ENCODE measurements at regions not wholly inside any gene's neighbourhood (a gene's known extent, or its start where the extent isn't known, plus 50 kb on each side); places are given as distances from the start of the nearest gene placed in this dataset.

DNA sequence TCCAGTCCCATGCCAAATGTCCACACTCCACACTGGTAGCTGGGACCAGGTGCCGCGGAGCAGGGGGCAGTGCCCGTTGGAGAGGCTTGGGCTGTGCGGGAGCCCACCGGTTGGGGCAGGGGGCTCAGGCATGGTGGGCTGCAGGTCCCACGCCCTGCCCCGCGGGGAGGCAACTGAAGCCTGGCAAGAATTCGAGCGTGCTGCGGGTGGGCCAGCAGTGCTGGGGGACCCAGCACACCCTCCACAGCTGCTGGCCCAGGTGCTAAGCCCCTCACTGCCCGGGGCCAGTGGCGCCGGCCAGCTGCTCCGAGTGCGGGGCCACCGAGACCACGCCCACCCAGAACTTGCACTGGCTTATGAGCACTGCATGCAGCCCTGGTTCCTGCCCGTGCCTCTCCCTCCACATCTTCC, 479.4 kb downstream of the ZNF385D start:
- no peak for ATAC-seq
- no peaks in the 10 kb centered on the region for H3K9me3 ChIP-seq (ENCODE audit: control insufficient read depth, insufficient read depth, low read depth, low read length)
- CTCF ChIA-PET, result no interaction called here
- TF ChIP-seq, protein P1, sequence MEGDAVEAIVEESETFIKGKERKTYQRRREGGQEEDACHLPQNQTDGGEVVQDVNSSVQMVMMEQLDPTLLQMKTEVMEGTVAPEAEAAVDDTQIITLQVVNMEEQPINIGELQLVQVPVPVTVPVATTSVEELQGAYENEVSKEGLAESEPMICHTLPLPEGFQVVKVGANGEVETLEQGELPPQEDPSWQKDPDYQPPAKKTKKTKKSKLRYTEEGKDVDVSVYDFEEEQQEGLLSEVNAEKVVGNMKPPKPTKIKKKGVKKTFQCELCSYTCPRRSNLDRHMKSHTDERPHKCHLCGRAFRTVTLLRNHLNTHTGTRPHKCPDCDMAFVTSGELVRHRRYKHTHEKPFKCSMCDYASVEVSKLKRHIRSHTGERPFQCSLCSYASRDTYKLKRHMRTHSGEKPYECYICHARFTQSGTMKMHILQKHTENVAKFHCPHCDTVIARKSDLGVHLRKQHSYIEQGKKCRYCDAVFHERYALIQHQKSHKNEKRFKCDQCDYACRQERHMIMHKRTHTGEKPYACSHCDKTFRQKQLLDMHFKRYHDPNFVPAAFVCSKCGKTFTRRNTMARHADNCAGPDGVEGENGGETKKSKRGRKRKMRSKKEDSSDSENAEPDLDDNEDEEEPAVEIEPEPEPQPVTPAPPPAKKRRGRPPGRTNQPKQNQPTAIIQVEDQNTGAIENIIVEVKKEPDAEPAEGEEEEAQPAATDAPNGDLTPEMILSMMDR (IDR thresholded peaks at IDR 0.05), result no peak
- TF ChIP-seq SIN3A (IDR thresholded peaks at IDR 0.05; ENCODE audit: borderline replicate concordance, insufficient read depth, low read depth, low read length), result no peak
- TF ChIP-seq, protein P2, sequence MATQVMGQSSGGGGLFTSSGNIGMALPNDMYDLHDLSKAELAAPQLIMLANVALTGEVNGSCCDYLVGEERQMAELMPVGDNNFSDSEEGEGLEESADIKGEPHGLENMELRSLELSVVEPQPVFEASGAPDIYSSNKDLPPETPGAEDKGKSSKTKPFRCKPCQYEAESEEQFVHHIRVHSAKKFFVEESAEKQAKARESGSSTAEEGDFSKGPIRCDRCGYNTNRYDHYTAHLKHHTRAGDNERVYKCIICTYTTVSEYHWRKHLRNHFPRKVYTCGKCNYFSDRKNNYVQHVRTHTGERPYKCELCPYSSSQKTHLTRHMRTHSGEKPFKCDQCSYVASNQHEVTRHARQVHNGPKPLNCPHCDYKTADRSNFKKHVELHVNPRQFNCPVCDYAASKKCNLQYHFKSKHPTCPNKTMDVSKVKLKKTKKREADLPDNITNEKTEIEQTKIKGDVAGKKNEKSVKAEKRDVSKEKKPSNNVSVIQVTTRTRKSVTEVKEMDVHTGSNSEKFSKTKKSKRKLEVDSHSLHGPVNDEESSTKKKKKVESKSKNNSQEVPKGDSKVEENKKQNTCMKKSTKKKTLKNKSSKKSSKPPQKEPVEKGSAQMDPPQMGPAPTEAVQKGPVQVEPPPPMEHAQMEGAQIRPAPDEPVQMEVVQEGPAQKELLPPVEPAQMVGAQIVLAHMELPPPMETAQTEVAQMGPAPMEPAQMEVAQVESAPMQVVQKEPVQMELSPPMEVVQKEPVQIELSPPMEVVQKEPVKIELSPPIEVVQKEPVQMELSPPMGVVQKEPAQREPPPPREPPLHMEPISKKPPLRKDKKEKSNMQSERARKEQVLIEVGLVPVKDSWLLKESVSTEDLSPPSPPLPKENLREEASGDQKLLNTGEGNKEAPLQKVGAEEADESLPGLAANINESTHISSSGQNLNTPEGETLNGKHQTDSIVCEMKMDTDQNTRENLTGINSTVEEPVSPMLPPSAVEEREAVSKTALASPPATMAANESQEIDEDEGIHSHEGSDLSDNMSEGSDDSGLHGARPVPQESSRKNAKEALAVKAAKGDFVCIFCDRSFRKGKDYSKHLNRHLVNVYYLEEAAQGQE (IDR thresholded peaks at IDR 0.05; ENCODE audit: insufficient read depth in 1 of 2, low read depth in 2 of 2, low read length in 1 of 2), result no peak
- TF ChIP-seq POLR2AphosphoS5 (IDR thresholded peaks at IDR 0.05; ENCODE audit: low read depth, low read length), result no peak
- TF ChIP-seq TCF7L2 (IDR thresholded peaks at IDR 0.05; ENCODE audit: low read depth, low read length), result no peak
- intact Hi-C loops (cut with micrococcal nuclease; ENCODE audit: unreplicated experiment), result no loop called here
- POLR2A ChIA-PET, result no interaction called here
- H3K4me1 ChIP-seq (ENCODE audit: control insufficient read depth, insufficient read depth, low read length), result no peaks in the 10 kb centered on the region
- H3K27me3 ChIP-seq (ENCODE audit: control insufficient read depth, insufficient read depth, low read length), result no peaks in the 10 kb centered on the region
- in situ Hi-C loops (cut with HindIII; ENCODE audit: low pct_unique_long_range_greater_than_20kb, low sequenced_read_pairs), result no loop called here
- BruUV-seq (replicated peaks), result no TSS peak
- H3K27ac ChIP-seq (ENCODE audit: low read length), result no peak overlapping the region
- no peaks in the 10 kb centered on the region for H3K36me3 ChIP-seq (ENCODE audit: control insufficient read depth, insufficient read depth, low read length)
- no peak overlapping the region for H3K4me3 ChIP-seq (ENCODE audit: low read depth in 2 of 2, low read length in 2 of 2)
- no peak for DNase-seq (ENCODE audit: low read depth, low spot score)

- no peak for TF ChIP-seq POLR2AphosphoS5 (IDR thresholded peaks at IDR 0.05; ENCODE audit: low read depth, low read length)
- no peak for TF ChIP-seq TCF7L2 (IDR thresholded peaks at IDR 0.05; ENCODE audit: low read depth, low read length)
- no peak for TF ChIP-seq SIN3A (IDR thresholded peaks at IDR 0.05; ENCODE audit: borderline replicate concordance, insufficient read depth, low read depth, low read length)
- TF ChIP-seq, protein P1 (IDR thresholded peaks at IDR 0.05), result no peak
- TF ChIP-seq, protein P2 (IDR thresholded peaks at IDR 0.05; ENCODE audit: insufficient read depth in 1 of 2, low read depth in 2 of 2, low read length in 1 of 2), result no peak
- DNase-seq (ENCODE audit: low read depth, low spot score) (no peak), ATAC-seq (no peak)
- POLR2A ChIA-PET, result no interaction called here
- H3K9me3 ChIP-seq (ENCODE audit: control insufficient read depth, insufficient read depth, low read depth, low read length), result no peaks in the 10 kb centered on the region
- H3K27ac ChIP-seq (ENCODE audit: low read length), result no peak overlapping the region
- H3K4me1 ChIP-seq (ENCODE audit: control insufficient read depth, insufficient read depth, low read length), result no peaks in the 10 kb centered on the region
- H3K36me3 ChIP-seq (ENCODE audit: control insufficient read depth, insufficient read depth, low read length), result no peaks in the 10 kb centered on the region
- CTCF ChIA-PET, result no interaction called here
- intact Hi-C loops (cut with micrococcal nuclease; ENCODE audit: unreplicated experiment) (no loop called here), in situ Hi-C loops (cut with HindIII; ENCODE audit: low pct_unique_long_range_greater_than_20kb, low sequenced_read_pairs) (no loop called here)
- BruUV-seq (replicated peaks), result no TSS peak
- no peaks in the 10 kb centered on the region for H3K27me3 ChIP-seq (ENCODE audit: control insufficient read depth, insufficient read depth, low read length)
- H3K4me3 ChIP-seq (ENCODE audit: low read depth in 2 of 2, low read length in 2 of 2), result no peak overlapping the region
Measured at GRCh38 chr3:21269882-21270281, 481.1 kb downstream of the ZNF385D start.

Measured in Panc1 (cell line).